HCEC 1CT (cell line): ENCODE measurements at regions not wholly inside any gene's neighbourhood (a gene's known extent, or its start where the extent isn't known, plus 50 kb on each side); places are given as distances from the start of the nearest gene placed in this dataset.

Source experiments
- DNase-seq: peaks from one replicate; pipeline ENCODE4 v3.0.0-alpha.2; 2017

DNA sequence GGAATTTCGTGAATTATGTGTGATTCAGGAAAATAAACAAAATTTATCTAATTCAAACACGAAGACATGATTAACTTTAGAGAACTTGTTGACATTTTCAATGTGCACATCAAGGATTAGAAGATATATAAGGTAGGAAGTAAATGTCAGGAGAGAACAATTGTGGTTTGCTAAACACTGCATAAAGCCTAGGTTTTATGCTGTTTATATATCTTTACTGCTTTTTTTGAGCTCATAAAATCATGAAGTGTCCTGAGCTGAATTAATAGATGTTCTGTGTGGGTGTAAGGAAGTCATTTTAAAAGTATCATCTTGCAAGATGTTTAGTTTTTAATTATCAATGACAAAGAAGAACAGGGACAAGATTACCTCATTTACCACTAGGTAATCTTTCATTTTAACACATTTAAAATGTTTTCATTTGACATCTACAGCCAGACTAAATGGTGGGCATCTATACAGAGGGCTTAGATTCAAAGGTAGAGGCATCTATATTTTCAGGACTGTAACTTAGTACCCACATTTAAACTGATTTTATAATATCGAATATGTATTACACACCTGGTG lies 382.8 kb downstream of the ADAMTS20 start:
- no peak for DNase-seq

GRCh38 chr12:43167691-43168090 lies 384.3 kb downstream of the ADAMTS20 start:
- DNase-seq: no peak

DNA sequence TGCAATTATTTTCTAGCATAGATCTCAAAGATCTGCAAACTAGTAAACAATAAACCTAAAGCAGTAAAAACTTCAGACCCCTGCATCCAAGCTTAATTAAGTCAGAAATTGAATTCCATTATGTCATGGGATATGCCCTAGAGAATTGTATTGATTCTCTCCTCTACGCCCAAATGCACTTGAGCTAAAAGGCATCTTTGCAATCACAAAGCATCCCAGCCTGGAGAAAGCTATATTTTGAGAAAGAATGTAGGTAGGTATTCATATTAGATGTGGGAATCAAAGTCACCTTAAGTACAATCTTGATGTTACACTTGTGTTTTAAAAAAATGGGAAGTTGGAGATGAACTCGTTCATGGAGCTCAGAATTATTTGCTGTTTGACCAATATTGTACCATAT lies 386.7 kb downstream of the ADAMTS20 start:
- no peak for DNase-seq

DNA sequence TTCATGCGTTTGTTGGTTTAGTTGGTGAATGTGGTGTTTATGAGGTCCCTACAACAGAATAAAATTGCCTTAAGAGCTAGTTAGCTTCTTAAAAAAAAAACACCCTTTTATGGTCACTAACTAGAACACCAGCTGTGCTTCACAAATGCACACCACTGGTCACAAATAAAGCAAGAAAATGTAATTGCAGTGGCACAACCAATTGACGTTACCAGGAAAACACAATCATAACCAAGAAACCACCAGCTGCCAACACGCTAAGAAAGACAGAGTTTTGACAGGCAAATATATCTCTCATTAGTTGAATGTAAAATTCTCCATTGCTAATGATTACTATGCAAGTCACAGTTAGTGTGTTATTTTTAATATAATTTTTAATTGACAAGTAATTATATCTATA lies 389.9 kb downstream of the ADAMTS20 start:
- DNase-seq: no peak

DNA sequence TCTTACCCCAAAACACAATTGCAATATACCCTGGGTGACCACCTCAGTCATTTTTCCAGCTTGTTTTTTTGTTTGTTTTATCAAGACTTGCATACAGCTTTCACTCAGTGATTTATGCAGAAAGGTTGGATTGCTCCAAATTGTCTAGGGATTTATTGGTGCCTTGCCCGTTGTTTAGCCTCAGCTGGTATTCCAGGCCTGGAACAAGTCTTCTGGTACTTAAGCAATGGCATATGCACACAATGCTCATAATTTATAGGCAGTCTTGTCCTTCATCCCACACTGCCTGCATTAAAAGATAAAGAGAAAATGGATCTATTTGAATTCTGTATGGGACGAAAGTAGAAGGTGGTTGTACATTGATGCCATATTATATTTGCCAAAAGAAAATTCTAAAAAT lies 392.5 kb downstream of the ADAMTS20 start:
- DNase-seq: no peak

- DNase-seq: no peak
Observed at GRCh38 chr12:43158126-43158525, 393.9 kb downstream of the ADAMTS20 start.

DNA sequence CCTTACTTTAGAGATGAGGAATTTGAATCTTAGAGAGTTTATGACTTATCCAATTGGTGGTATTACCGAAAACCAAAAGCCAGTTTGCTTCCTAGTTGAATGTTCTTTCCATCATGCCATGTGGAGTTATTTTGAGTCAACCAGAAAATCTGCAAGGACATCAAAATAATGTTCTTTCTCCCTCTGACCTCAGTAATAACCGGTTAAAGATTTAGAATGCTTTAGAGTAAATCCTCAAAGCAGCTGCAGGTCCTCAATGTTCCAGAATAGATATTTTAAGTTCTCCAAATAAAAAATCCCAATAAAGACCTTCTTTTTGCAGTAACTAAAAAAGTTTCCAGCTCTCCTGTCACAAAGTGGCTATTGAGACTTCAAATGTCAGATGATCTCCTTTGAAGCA lies 396.6 kb downstream of the ADAMTS20 start:
- no peak for DNase-seq

DNA sequence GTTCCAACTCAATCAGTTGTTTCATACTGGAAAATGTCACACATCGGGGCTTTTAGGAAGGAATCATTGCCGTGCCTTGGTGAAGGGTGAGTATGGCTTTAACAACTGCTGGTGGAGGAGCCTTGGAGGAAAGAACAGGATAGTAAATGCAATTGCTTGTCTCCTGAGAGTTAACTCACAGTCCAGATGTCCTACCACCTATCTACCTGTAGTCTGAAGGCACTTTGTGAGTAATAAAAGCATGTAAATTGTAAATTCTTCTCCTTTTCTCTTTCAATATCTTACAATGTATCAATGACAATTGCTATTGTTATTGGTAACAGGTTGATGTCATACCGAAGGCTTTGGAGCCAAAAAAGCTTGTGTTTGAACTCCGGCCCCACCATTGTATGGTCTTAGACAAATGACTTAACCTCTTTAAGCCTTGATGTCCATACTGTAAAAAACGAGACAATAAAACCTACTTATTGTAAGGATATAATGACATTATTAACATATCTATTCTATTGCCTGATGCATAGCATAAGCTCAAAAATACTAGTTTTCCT lies 397.4 kb downstream of the ADAMTS20 start:
- DNase-seq: no peak

DNA sequence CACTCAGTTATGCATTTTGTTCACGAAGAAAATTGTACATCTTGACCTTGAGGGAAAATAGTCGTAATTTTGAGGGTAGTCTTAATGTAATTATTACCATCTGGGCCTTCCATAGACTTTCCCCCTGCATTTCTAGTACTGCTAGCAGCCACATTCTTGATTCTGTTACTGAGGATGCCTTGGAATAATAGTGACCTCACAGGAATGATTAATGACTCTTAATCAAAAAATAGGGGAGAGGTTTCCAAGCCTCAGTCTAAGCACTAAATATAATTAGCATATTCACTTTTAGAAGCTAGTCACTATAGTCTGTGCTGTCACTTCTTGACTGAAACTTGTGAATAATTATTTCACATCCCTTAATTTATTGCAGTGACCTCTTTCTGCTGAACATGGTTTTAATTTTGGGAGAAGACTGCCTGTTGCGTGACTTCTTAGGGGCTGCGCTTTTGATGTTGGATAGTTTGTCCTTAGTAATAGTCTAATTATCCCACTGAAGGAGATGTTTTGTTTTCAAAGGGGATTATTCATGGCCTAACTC lies 400.5 kb downstream of the ADAMTS20 start:
- no peak for DNase-seq

- peak; percentile 3 for DNase-seq
Observed at GRCh38 chr12:43148691-43149090, 403.3 kb downstream of the ADAMTS20 start.

GRCh38 chr12:43147878-43148277 lies 404.1 kb downstream of the ADAMTS20 start:
- peak; percentile 49 for DNase-seq

DNA sequence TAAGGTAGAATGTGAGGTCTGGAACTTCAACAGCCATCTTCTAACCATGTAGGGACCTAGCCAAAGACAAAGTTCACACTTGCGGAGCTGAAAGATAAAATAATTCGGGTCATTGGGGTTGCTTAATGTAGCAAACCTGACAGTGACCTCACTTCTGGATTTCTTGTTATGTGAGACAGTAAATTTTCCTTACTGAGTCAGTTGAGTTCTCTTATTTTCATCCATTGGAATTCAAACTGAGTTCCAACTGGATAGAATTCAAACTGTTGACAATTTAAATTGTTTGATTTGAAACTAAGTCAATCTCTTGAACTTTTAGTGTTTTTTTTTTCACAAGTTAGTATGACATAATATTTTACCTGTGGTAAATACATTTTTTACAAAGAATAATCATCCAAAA lies 406.5 kb downstream of the ADAMTS20 start:
- no peak for DNase-seq

GRCh38 chr12:43143278-43143677 lies 408.7 kb downstream of the ADAMTS20 start:
- DNase-seq: no peak

- no peak for DNase-seq
Observed at GRCh38 chr12:43132291-43132690, 419.7 kb downstream of the ADAMTS20 start.

GRCh38 chr12:43131301-43131700 lies 420.7 kb downstream of the ADAMTS20 start:
- no peak for DNase-seq

GRCh38 chr12:43127886-43128549 lies 424.0 kb downstream of the ADAMTS20 start:
- DNase-seq: no peak

DNA sequence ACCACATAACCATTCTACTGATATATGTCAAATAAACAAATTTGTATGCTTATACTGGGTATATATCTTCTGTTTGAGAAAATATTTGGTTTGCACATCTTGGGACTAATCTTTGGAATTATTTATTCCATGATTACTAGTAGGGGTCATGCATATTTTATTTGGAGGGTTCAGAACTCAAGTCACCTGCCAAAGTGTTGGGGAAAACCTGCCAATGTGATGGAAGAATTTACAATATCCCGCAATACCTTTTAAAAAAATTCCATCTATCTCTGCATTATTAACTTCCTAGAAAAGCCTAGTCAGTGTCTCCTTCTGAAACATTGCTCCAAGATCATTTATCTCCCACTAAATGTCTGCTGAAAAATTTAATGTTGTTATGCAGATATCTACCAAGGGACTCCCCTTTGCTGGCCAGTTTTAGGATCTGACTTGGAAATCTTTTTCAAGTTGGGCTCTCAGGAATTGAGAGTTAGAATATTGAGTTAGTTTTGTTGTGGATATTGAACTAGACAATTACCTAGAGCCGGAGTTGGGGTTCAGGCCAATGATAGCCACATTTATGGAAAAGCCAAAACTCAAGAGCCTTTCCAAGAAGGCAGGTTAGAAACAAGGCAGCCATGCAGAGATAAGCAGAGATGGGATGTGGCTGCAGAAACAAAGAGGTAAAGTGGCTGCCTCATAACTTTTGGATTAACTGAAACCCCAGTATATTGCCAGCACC lies 425.2 kb downstream of the ADAMTS20 start:
- DNase-seq: no peak

DNA sequence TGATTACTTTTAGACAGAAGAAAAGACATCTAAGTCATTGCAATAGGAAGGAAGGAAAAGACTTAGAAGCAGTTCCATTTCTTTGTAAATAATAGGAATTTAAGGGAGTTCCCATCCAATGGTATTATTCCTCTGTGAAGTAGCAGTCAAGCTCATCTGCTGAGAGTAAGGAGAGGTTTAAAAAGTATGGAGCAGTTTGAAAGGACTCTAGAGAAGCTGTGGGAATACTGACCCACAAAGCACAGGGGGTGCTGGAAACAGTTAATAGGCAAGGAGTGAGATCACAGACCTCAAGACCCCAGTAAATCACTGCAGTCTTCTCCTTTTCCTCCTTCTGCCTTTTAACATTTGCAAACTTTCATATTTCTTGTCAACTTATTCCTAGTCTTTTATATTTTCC lies 428.5 kb downstream of the ADAMTS20 start:
- no peak for DNase-seq

DNA sequence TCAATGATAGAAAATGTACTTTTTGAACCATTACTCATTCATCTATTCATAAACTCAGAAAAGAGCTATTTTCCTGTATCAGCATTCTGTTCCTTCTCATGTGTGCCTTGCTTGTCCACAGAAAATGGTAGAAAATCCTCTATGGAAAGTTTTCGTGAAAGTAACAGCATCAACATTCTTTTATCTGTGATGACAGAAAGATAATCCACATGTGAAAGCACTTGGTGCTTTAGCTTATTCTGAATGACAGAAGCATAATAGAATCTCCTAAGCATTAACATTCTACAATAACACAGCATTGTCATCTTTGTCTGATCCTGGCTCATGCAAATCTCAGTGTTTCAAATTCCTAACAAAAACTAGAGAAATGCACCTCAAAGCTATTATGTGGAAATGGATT lies 431.9 kb downstream of the ADAMTS20 start:
- DNase-seq: no peak

GRCh38 chr12:43118881-43119280 lies 433.1 kb downstream of the ADAMTS20 start:
- no peak for DNase-seq

GRCh38 chr12:43118234-43118633 lies 433.8 kb downstream of the ADAMTS20 start:
- DNase-seq: no peak

DNA sequence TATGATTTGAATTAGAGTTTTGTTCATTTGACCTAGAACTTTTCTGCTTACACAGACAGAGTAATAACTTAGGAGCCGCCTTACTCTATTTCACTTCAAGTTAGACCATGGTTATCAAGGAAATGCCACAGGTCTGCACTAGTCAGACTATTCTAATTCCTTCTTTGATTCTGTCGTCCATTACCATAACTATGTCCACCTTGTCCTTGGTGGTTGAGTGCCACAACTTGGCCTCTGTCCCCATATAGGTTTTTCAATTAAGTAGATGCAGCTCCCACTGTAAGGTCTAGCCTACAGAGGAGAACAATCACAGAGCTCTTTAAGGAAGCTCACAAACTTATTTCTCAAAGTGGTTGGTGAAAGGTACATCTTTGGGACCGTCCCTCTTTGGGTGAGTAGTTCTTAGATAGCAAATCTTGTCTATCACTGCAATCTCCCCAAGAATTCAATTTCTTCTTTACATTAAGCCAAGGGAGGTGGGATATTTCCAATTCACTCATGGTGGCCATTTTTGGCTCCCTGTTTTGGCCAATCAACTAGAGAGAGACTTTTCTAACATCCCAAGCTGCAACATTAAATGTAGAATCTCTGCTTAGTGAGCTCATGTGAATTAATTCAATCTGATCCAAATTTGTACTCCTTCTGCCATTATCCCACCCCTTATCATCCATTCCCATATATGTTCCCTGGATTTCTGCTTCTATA lies 434.6 kb downstream of the ADAMTS20 start:
- DNase-seq: no peak
